KMS-11 (cell line): ENCODE measurements at regions not wholly inside any gene's neighbourhood (a gene's known extent, or its start where the extent isn't known, plus 50 kb on each side); places are given as distances from the start of the nearest gene placed in this dataset.

Source experiments
- H2AFZ ChIP-seq: fragments of 200-600 bp; sonication (generic); 2 replicates; pipeline ENCODE4 v1.6.1; 2016; ENCODE audit warnings: antibody characterized with exemption, mixed run types, low read depth
- H3K27ac ChIP-seq: fragments of 200-600 bp; sonication (generic); 2 replicates; pipeline ENCODE4 v1.6.1; 2016; ENCODE audit warnings: mild to moderate bottlenecking, mixed run types
- H3K27me3 ChIP-seq: fragments of 200-600 bp; sonication (generic); 2 replicates; pipeline ENCODE4 v1.6.1; 2017; ENCODE audit warnings: mild to moderate bottlenecking, low read depth, mixed run types, moderate library complexity; ENCODE audit not compliant: insufficient read depth
- H3K36me3 ChIP-seq: fragments of 200-600 bp; sonication (generic); 2 replicates; pipeline ENCODE4 v1.6.1; 2017; ENCODE audit warnings: mild to moderate bottlenecking, mixed run types; ENCODE audit not compliant: insufficient read depth
- H3K4me1 ChIP-seq: fragments of 200-600 bp; sonication (generic); 2 replicates; pipeline ENCODE4 v1.6.1; 2016; ENCODE audit warnings: mild to moderate bottlenecking, low read depth, mixed run types; ENCODE audit not compliant: poor library complexity, severe bottlenecking
- H3K4me2 ChIP-seq: fragments of 200-600 bp; sonication (generic); 2 replicates; pipeline ENCODE4 v1.7.0; 2016; ENCODE audit warnings: mild to moderate bottlenecking, mixed run types
- H3K4me3 ChIP-seq: fragments of 200-600 bp; sonication (generic); IDR thresholded peaks from 2 replicates; pipeline ENCODE4 v1.6.1; 2017; ENCODE audit warnings: low read depth, low read length, mixed read lengths; ENCODE audit not compliant: insufficient read depth
- H3K79me2 ChIP-seq: fragments of 200-600 bp; sonication (generic); 2 replicates; pipeline ENCODE4 v1.6.1; 2016; ENCODE audit warnings: low read depth, mixed run types; ENCODE audit not compliant: insufficient read depth
- H3K9ac ChIP-seq: fragments of 200-600 bp; sonication (generic); 2 replicates; pipeline ENCODE4 v1.6.1; 2016; ENCODE audit warnings: mild to moderate bottlenecking, mixed run types
- H4K20me1 ChIP-seq: fragments of 200-600 bp; sonication (generic); 2 replicates; pipeline ENCODE4 v1.6.1; 2016; ENCODE audit warnings: mild to moderate bottlenecking, mixed run types; ENCODE audit not compliant: insufficient read depth
- TF ChIP-seq, protein P1 (sequence below): fragments of 200-600 bp; sonication (generic); conservative IDR thresholded peaks from 2 replicates; pipeline ENCODE4 v1.6.1; 2017; ENCODE audit warnings: low read depth, mild to moderate bottlenecking, antibody characterized with exemption, low read length, moderate library complexity, mixed read lengths

DNA sequence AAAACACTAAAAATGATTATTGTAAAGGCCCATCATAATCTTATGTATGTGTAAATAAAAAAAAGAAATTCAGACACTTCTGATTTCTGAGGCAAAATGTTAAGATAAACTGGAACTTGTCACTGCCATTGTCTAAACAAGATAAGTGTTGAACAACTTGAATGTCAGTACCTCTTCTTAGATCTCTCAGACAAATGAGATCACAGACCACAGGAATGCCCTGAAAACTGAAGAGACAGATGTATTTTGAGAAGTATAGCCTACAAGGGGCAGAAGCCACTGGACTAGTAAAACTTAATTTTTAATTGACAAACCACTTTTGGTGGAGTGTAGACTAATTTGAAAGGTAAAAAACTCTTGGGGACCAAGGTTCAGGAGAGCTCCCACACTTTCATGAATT, 375.5 kb upstream of the SLITRK5 start:
- Histone ChIP-seq H2AFZ (no peak overlapping the region), H3K4me3 (no peak overlapping the region), H3K4me2 (no peak overlapping the region), H3K79me2 (no peaks in the 10 kb centered on the region), H4K20me1 (no peaks in the 10 kb centered on the region), H3K27me3 (no peaks in the 10 kb centered on the region), H3K9ac (no peak overlapping the region), H3K4me1 (no peaks in the 10 kb centered on the region), H3K27ac (no peak overlapping the region), H3K36me3 (no peaks in the 10 kb centered on the region)
- TF ChIP-seq, protein P1, sequence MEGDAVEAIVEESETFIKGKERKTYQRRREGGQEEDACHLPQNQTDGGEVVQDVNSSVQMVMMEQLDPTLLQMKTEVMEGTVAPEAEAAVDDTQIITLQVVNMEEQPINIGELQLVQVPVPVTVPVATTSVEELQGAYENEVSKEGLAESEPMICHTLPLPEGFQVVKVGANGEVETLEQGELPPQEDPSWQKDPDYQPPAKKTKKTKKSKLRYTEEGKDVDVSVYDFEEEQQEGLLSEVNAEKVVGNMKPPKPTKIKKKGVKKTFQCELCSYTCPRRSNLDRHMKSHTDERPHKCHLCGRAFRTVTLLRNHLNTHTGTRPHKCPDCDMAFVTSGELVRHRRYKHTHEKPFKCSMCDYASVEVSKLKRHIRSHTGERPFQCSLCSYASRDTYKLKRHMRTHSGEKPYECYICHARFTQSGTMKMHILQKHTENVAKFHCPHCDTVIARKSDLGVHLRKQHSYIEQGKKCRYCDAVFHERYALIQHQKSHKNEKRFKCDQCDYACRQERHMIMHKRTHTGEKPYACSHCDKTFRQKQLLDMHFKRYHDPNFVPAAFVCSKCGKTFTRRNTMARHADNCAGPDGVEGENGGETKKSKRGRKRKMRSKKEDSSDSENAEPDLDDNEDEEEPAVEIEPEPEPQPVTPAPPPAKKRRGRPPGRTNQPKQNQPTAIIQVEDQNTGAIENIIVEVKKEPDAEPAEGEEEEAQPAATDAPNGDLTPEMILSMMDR: no peak

DNA sequence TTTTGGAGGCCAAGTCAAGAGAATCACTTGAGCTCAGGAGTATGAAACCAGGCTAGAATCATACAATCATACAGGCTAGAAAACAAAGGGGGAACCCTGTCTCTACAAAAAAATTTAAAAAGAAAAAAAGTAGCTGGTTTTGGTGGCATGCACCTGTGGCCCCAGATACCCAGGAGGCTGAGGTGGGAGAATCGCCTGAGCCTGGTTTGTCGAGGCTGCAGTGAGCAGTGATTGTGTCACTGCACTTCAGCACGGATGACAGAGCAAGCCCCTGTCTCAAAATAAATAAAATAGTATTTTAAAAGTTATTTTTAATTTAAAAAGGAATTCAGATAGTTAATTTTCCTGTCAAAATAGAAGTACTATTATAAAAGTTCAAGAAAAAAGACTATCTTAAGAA, 369.1 kb upstream of the SLITRK5 start:
- Histone ChIP-seq H3K4me2 (no peak overlapping the region), H3K4me3 (no peak overlapping the region), H2AFZ (no peak overlapping the region), H3K9ac (no peak overlapping the region), H3K27me3 (no peaks in the 10 kb centered on the region), H3K36me3 (no peaks in the 10 kb centered on the region), H3K4me1 (no peaks in the 10 kb centered on the region), H3K79me2 (no peaks in the 10 kb centered on the region), H4K20me1 (no peaks in the 10 kb centered on the region), H3K27ac (no peak overlapping the region)
- TF ChIP-seq, protein P1: no peak

DNA sequence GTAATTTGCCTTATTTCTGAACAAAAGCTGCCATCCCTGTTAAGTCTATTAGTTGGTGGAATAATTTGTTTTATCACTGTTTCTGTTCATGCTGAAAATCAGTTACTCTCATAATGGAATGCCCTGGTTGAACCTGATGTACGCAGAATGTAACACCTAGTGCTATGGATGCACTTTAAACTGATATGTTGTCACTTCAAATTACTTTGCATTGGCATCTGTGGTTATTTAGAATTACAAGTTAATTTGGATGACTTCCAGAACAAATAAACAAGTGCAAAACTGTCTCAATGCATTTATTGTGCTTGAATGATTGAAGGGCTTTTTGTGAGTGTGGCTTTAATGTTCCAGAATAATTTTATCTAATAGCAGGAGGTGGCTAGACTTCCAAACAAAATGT, 368.2 kb upstream of the SLITRK5 start:
- H3K27me3 ChIP-seq: no peaks in the 10 kb centered on the region
- H2AFZ ChIP-seq: no peak overlapping the region
- H3K79me2 ChIP-seq: no peaks in the 10 kb centered on the region
- H3K4me3 ChIP-seq: no peak overlapping the region
- TF ChIP-seq, protein P1: no peak
- no peak overlapping the region for H3K27ac ChIP-seq
- no peaks in the 10 kb centered on the region for H4K20me1 ChIP-seq
- H3K9ac ChIP-seq: no peak overlapping the region
- H3K4me2 ChIP-seq: no peak overlapping the region
- no peaks in the 10 kb centered on the region for H3K4me1 ChIP-seq
- H3K36me3 ChIP-seq: no peaks in the 10 kb centered on the region

DNA sequence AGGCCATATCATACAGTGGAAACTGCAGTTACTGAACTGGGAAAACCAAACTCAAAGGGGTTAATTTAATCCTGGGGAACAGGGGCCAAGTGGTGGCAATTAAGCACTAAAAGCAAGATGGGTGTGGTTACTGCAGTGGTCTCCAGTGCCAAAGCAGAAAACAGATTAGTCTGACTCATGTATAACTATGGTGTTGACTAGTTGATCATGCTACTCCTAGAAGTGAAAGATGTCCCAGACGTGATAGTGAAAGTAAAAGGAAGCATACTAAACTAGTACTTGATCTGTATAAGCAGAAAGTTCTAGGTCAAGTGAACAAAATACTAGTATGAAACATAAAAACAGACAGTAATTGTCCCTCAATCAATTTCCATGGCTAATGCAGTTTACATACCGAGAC, 360.0 kb upstream of the SLITRK5 start:
- no peaks in the 10 kb centered on the region for H3K27me3 ChIP-seq
- no peak overlapping the region for H2AFZ ChIP-seq

More for the DNA sequence above, 360.0 kb upstream of the SLITRK5 start:
- Histone ChIP-seq H3K27ac (no peak overlapping the region), H4K20me1 (no peaks in the 10 kb centered on the region), H3K4me1 (no peaks in the 10 kb centered on the region), H3K9ac (no peak overlapping the region), H3K4me3 (no peak overlapping the region), H3K4me2 (no peak overlapping the region), H3K79me2 (no peaks in the 10 kb centered on the region), H3K36me3 (no peaks in the 10 kb centered on the region)
- TF ChIP-seq, protein P1: no peak
